ENCODE measurements at regions not wholly inside any gene's neighbourhood (a gene's known extent, or its start where the extent isn't known, plus 50 kb on each side); places are given as distances from the start of the nearest gene placed in this dataset.

- Histone ChIP-seq H3K36me3 (ENCODE audit: control insufficient read depth, insufficient read depth, low read length) (no peaks in the 10 kb centered on the region), H3K9me1 (ENCODE audit: control insufficient read depth, insufficient read depth, low read length) (peaks cover 3% of the 10 kb centered on the region), H3K4me1 (replicated peaks in 1 of 2; ENCODE audit: control insufficient read depth in 2 of 2, insufficient read depth in 2 of 2, low read length in 2 of 2) (no peaks in the 10 kb centered on the region), H3K4me2 (ENCODE audit: insufficient read depth, low read length) (no peak overlapping the region), H2AFZ (ENCODE audit: low read depth, low read length) (no peak overlapping the region), H4K20me1 (replicated peaks; ENCODE audit: control insufficient read depth, insufficient read depth, low read length) (peaks cover 23% of the 10 kb centered on the region), H3K27me3 (ENCODE audit: control insufficient read depth in 2 of 2, insufficient read depth in 2 of 2, low read length in 2 of 2) (peaks cover 5 to 39% of the 10 kb centered on the region in 2 experiments; a peak in 3 of 5 replicates), H3K9ac (ENCODE audit: insufficient read depth in 1 of 2, low read depth in 2 of 2, low read length in 2 of 2) (no peak overlapping the region), H3K27ac (ENCODE audit: extremely low read depth, low read depth, low read length) (no peak overlapping the region), H3K9me3 (replicated peaks; ENCODE audit: control insufficient read depth, insufficient read depth, low read depth, low read length) (no peaks in the 10 kb centered on the region), H3K79me2 (ENCODE audit: control insufficient read depth, insufficient read depth, low read length) (no peaks in the 10 kb centered on the region), H3K4me3 (no peak overlapping the region)
- ChIA-PET CTCF (ENCODE audit: low intra/inter-chr PET ratio) (no interaction called here), POLR2A (interaction anchor here (0.9 kb wide), 1 partner anchor 231 kb away, joined by 4 read pairs; no protein-coding TSS in a partner anchor)
- intact Hi-C loops (cut with micrococcal nuclease): loop anchor here (10.0 kb wide), 2 partner anchors 246 to 276 kb away; no protein-coding TSS in a partner anchor
- TF ChIP-seq POLR2AphosphoS2 (IDR thresholded peaks at IDR 0.05; ENCODE audit: low read length) (no peak), DACH1 (IDR thresholded peaks at IDR 0.05; ENCODE audit: partially characterized antibody) (no peak), ZNF395 (CRISPR knock-in tag; IDR thresholded peaks at IDR 0.05) (no peak), JUN (IDR thresholded peaks at IDR 0.05; ENCODE audit: borderline replicate concordance, low read depth, low read length) (no peak), JUN (CRISPR knock-in tag; IDR thresholded peaks at IDR 0.05; ENCODE audit: borderline replicate concordance) (no peak), CREB3 (tag; conservative IDR thresholded peaks at IDR 0.05; ENCODE audit: low read depth) (no peak), NKRF (IDR thresholded peaks at IDR 0.05; ENCODE audit: borderline replicate concordance) (no peak), NONO (IDR thresholded peaks at IDR 0.05; ENCODE audit: low read depth in 2 of 2, low read length in 1 of 2) (no peak), BCLAF1 (IDR thresholded peaks at IDR 0.05; ENCODE audit: borderline replicate concordance in 1 of 2, control insufficient read depth in 1 of 2, low read depth in 2 of 2, low read length in 1 of 2) (no peak)
- in situ Hi-C loops (cut with MboI): loop anchor here (10.0 kb wide), 2 partner anchors 636 to 906 kb away; no protein-coding TSS in a partner anchor
- BruUV-seq (replicated peaks): no TSS peak
- no peak for DNase-seq (ENCODE audit: extremely low read depth in 1 of 4, low spot score in 3 of 4)
- 0% methylated on average over 10 of the region's 10 CpGs for WGBS (ENCODE audit: insufficient coverage, low coverage, missing lambda C conversion rate)
- ATAC-seq: no peak
- FAIRE-seq: no peak
Measured at GRCh38 chr1:18571275-18571674, 59.4 kb upstream of the PAX7 start.
